Breast epithelium (tissue), 4 donors: ENCODE measurements at regions not wholly inside any gene's neighbourhood (a gene's known extent, or its start where the extent isn't known, plus 50 kb on each side); places are given as distances from the start of the nearest gene placed in this dataset.
"Not testable (repeated sequence)": the region's sequence is repeated elsewhere in the genome, so short reads cannot be mapped to it uniquely, and the experiment has no call there.

Experiments used
- DNase-seq, 2 donors: peaks; one replicate each; pipeline ENCODE4 v3.0.0-alpha.2; 2019; ENCODE audit warnings: low spot score in 2 of 2
- H3K27ac ChIP-seq, 2 donors: fragments of 200-600 bp; sonication (generic) in 1 of 2; one replicate each; pipeline ENCODE4 v1.5.1; 2016 to 2019; ENCODE audit warnings: mild to moderate bottlenecking in 1 of 2
- H3K27me3 ChIP-seq, 2 donors: fragments of 200-600 bp; sonication (generic) in 1 of 2; one replicate each; pipeline versions ENCODE4 v1.5.1 to v1.6.0; 2017 to 2019; ENCODE audit warnings: control low read depth in 1 of 2, mild to moderate bottlenecking in 1 of 2
- H3K36me3 ChIP-seq: fragments of 200-600 bp; one replicate; pipeline ENCODE4 v1.5.1; 2019
- H3K4me1 ChIP-seq, 2 donors: fragments of 200-600 bp; sonication (generic); one replicate each; pipeline ENCODE4 v1.5.1; 2016 to 2019; ENCODE audit warnings: control low read depth in 1 of 2
- H3K4me3 ChIP-seq, 3 donors: fragments of 200-600 bp; sonication (generic); 1 replicate in 2 of 3; 2 replicates in 1 of 3; pipeline ENCODE4 v1.5.1; 2016 to 2019; ENCODE audit warnings: mild to moderate bottlenecking in 3 of 3, moderate library complexity in 2 of 3
- H3K9me3 ChIP-seq, 2 donors: fragments of 200-600 bp; sonication (generic) in 1 of 2; one replicate each; pipeline ENCODE4 v1.5.1; 2016 to 2019; ENCODE audit warnings: control low read depth in 1 of 2
- POLR2A ChIP-seq: fragments of 450-650 bp; IDR thresholded peaks from one replicate; pipeline ENCODE4 v1.6.1; 2016; ENCODE audit warnings: antibody characterized with exemption, mild to moderate bottlenecking, moderate library complexity
- POLR2AphosphoS5 ChIP-seq, 3 donors: sonication (generic); formaldehyde crosslinking; IDR thresholded peaks; one replicate each; pipeline ENCODE4 v1.6.1; 2017; ENCODE audit warnings: antibody characterized with exemption in 3 of 3
- intact Hi-C: fragments of 100-400 bp; cut with DNase I; formaldehyde crosslinking; loops from one replicate; pipeline ENCODE4 v1.15.1; 2023; ENCODE audit warnings: low total_unique reads
- TF ChIP-seq, protein P1 (sequence below), 3 donors: fragments of 450-650 bp; IDR thresholded peaks; one replicate each; pipeline ENCODE4 v1.5.1; 2016 to 2017; ENCODE audit warnings: antibody characterized with exemption in 3 of 3, mild to moderate bottlenecking in 3 of 3, moderate library complexity in 3 of 3

GRCh38 chr17:72460711-72461110, 339.9 kb downstream of the SOX9 start:
- intact Hi-C loops, result no loop called here

DNA sequence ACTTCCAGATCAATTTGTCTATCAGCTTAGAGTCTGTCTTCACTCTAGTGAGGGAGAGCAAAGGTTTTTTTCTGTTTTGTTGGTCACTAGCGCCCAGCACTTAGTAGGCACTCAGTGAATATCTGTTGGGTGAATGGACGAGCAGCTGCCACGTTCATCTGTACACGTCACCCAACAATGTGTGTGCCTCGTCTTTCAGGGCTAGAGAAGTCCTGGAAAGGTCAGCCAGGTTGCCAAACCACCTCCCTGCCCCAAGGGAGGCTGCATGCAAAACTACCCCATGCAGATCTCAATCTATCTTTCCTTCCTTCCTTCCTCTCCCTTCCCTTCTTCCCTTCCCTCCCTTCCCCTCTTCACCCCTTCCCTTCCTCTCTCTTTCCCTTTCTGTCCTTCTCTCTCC, 340.9 kb downstream of the SOX9 start:
- H3K9me3 ChIP-seq, result no peaks in the 10 kb centered on the region

More at GRCh38 chr17:72460711-72461110, 339.9 kb downstream of the SOX9 start:
- TF ChIP-seq POLR2A (no peak), POLR2AphosphoS5 (IDR thresholded peaks at IDR 0.05) (no peak)
- TF ChIP-seq, protein P1, sequence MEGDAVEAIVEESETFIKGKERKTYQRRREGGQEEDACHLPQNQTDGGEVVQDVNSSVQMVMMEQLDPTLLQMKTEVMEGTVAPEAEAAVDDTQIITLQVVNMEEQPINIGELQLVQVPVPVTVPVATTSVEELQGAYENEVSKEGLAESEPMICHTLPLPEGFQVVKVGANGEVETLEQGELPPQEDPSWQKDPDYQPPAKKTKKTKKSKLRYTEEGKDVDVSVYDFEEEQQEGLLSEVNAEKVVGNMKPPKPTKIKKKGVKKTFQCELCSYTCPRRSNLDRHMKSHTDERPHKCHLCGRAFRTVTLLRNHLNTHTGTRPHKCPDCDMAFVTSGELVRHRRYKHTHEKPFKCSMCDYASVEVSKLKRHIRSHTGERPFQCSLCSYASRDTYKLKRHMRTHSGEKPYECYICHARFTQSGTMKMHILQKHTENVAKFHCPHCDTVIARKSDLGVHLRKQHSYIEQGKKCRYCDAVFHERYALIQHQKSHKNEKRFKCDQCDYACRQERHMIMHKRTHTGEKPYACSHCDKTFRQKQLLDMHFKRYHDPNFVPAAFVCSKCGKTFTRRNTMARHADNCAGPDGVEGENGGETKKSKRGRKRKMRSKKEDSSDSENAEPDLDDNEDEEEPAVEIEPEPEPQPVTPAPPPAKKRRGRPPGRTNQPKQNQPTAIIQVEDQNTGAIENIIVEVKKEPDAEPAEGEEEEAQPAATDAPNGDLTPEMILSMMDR (IDR thresholded peaks at IDR 0.05), result no peak
- H3K36me3 ChIP-seq, result no peaks in the 10 kb centered on the region
- H3K27me3 ChIP-seq, result no peaks in the 10 kb centered on the region
- no peaks in the 10 kb centered on the region for H3K4me1 ChIP-seq
- no peaks in the 10 kb centered on the region for H3K9me3 ChIP-seq
- DNase-seq, result no peak
- no peak overlapping the region for H3K4me3 ChIP-seq
- H3K27ac ChIP-seq, result no peak overlapping the region

DNA sequence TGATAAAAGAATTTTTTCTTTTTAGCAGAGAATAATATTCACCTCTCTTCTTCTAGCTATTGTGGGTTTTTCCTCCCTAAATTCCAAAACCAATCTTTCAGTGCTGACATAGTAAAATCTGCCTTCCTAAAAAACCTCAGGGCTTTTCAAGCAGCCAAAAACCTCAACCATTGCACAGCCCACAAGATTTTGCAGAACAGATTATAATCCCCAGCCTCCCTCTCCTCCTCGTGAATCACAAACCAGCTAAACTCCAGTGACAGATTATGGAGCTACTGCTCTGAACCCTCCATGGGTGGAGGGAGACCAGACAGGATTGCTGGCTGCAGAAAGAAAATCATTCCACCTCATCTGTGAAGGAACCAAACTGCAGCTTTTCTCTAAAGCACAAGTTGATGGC, 341.6 kb downstream of the SOX9 start:
- DNase-seq, result no peak
- Histone ChIP-seq H3K27me3 (no peaks in the 10 kb centered on the region), H3K4me1 (no peaks in the 10 kb centered on the region), H3K27ac (no peak overlapping the region), H3K36me3 (no peaks in the 10 kb centered on the region), H3K4me3 (no peak overlapping the region), H3K9me3 (no peaks in the 10 kb centered on the region)
- TF ChIP-seq POLR2AphosphoS5 (IDR thresholded peaks at IDR 0.05) (no peak), POLR2A (no peak)
- TF ChIP-seq, protein P1 (IDR thresholded peaks at IDR 0.05), result no peak
- intact Hi-C loops, result no loop called here

More for the DNA sequence above, 340.9 kb downstream of the SOX9 start:
- H3K36me3 ChIP-seq, result no peaks in the 10 kb centered on the region
- no peak overlapping the region for H3K4me3 ChIP-seq
- no peak for DNase-seq
- H3K4me1 ChIP-seq, result no peaks in the 10 kb centered on the region
- intact Hi-C loops, result no loop called here
- TF ChIP-seq, protein P1 (IDR thresholded peaks at IDR 0.05), result no peak
- TF ChIP-seq POLR2AphosphoS5 (IDR thresholded peaks at IDR 0.05), result no peak
- TF ChIP-seq POLR2A, result no peak
- H3K27me3 ChIP-seq, result no peaks in the 10 kb centered on the region
- no peak overlapping the region for H3K27ac ChIP-seq

GRCh38 chr17:72462814-72463213, 342.0 kb downstream of the SOX9 start:
- Histone ChIP-seq H3K36me3 (no peaks in the 10 kb centered on the region), H3K27me3 (no peaks in the 10 kb centered on the region), H3K4me3 (no peak overlapping the region), H3K4me1 (no peaks in the 10 kb centered on the region), H3K27ac (no peak overlapping the region), H3K9me3 (no peaks in the 10 kb centered on the region)
- intact Hi-C loops, result no loop called here
- no peak for DNase-seq
- TF ChIP-seq POLR2AphosphoS5 (IDR thresholded peaks at IDR 0.05), result no peak
- TF ChIP-seq POLR2A, result no peak
- TF ChIP-seq, protein P1 (IDR thresholded peaks at IDR 0.05), result no peak

DNA sequence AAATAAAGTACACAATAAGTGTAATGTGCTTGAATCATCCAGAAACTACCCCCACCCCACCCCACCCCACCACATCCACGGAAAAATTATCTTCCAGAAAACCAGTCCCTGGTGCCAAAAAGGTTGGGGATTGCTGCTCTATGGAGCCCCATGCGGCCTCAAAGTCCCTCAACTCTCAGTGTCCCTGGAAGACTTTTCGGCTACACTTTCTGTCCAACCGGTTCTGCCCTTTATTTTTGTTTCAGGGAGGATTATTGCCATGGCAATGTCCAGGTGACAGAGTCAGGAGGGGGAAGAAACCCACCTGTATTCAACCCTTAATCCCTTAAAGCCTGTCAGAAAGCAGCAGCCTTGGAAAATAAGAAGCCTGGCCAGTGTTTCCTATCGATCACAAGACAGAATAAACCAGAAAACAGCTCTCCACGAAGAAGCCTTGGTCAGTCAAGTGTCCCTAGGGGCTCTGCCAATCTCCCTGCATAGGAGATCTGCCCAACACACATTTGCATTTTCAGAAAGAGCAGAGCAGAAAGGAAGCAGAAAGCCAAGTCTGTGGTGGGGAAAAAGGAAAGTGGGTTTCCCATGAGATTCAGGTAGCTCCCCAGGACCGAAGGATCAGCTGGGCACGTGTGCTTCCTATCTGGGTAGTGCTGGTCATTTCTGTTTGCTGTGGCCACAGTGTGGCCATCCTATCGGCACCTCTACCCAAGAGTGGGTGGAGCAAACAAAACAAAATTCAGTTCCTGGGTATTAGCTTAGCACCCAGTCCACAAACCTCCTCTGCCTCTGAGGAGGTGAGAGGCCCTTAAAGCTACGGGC, 342.7 kb downstream of the SOX9 start:
- H3K4me1 ChIP-seq, result no peaks in the 10 kb centered on the region
- H3K27me3 ChIP-seq, result no peaks in the 10 kb centered on the region
- intact Hi-C loops, result no loop called here
- no peaks in the 10 kb centered on the region for H3K9me3 ChIP-seq
- H3K27ac ChIP-seq, result peak overlapping the region; percentile 60 to 61
- H3K36me3 ChIP-seq, result no peaks in the 10 kb centered on the region
- no peak for TF ChIP-seq POLR2AphosphoS5 (IDR thresholded peaks at IDR 0.05)
- TF ChIP-seq, protein P1 (IDR thresholded peaks at IDR 0.05), result peak in 1 of 3 donors; percentile 8
- no peak for TF ChIP-seq POLR2A
- peak in 1 of 2 donors; percentile 37 for DNase-seq
- H3K4me3 ChIP-seq, result no peak overlapping the region

- H3K4me1 ChIP-seq, H3K36me3 ChIP-seq, H3K4me3 ChIP-seq, intact Hi-C loops, H3K9me3 ChIP-seq, H3K27me3 ChIP-seq, DNase-seq: not testable (repeated sequence)
- H3K27ac ChIP-seq, result peak overlapping the region; percentile 60 to 61
These were observed 343.4 kb downstream of the SOX9 start for GRCh38 chr17:72464221-72464620.
